Pancreas (tissue), 10 donors: ENCODE measurements at regions not wholly inside any gene's neighbourhood (a gene's known extent, or its start where the extent isn't known, plus 50 kb on each side); places are given as distances from the start of the nearest gene placed in this dataset.

Source experiments
- ATAC-seq, 4 donors: fragments of 200-7000 bp; cut with Tn5 transposase; one replicate each; pipeline versions ENCODE4 v1.8.0 to v1.9.1; 2020; ENCODE audit warnings: mild to moderate bottlenecking in 4 of 4, moderate library complexity in 4 of 4
- DNase-seq, 6 donors: peaks; one replicate each; pipeline ENCODE4 v3.0.0-alpha.2; 2020
- FAIRE-seq: peaks from 2 replicates; lab custom pipeline; 2012; peaks lifted over from hg19 to GRCh38; lab: Jason Lieb, UNC
- H3K27ac ChIP-seq, 4 donors: fragments of 200-600 bp; sonication (generic); 1 replicate in 3 of 4; 2 replicates in 1 of 4; pipeline versions ENCODE4 v1.5.0 to v1.8.0; 2020
- H3K27me3 ChIP-seq, 4 donors: fragments of 200-600 bp; one replicate each; pipeline ENCODE4 v1.8.0; 2021
- H3K36me3 ChIP-seq, 3 donors: fragments of 200-600 bp; sonication (generic) in 1 of 3; one replicate each; pipeline versions ENCODE4 v1.5.0 to v1.8.0; 2020 to 2021
- H3K4me1 ChIP-seq, 3 donors: fragments of 200-600 bp; one replicate each; pipeline ENCODE4 v1.8.0; 2021
- H3K4me3 ChIP-seq, 4 donors: fragments of 200-600 bp; sonication (generic) in 2 of 4; one replicate each; pipeline versions ENCODE4 v1.5.0 to v1.8.0; 2020 to 2021
- H3K9me3 ChIP-seq, 4 donors: fragments of 200-600 bp; one replicate each; pipeline ENCODE4 v1.8.0; 2021
- CTCF ChIP-seq, 4 donors: fragments of 200-600 bp; sonication (generic) in 3 of 4; IDR thresholded peaks; one replicate each; pipeline versions ENCODE4 v1.5.0 to v1.8.0; 2021; ENCODE audit warnings: antibody characterized with exemption in 4 of 4
- WGBS, 2 donors: extraction: QIAGEN DNeasy Blood & Tissue Kit; methylation state at CpG; one replicate each; pipeline ENCODE4 v1.1.7; 2013; 5-methylcytosine and 5-hydroxymethylcytosine counted together
- intact Hi-C, 3 donors: fragments of 100-400 bp; cut with DNase I; formaldehyde crosslinking; loops; one replicate each; pipeline versions ENCODE4 v1.11.1 to v1.14.2; 2022
- donor health status: healthy with polysubstance abuse.
- donor health status: DM: no; HTN: no; CAD: no; lungs with moderate emphysema.
- donor health status: DM: no; HTN: no; CAD: no.
- donor health status: control.
- donor health status: control.
- donor health status: Bipolar disorder and iron deficiency.
- donor health status: DM: yes; HTN: yes; CAD: no.
- donor health status: DM: no; HTN: no; CAD: no.
- donor health status: DM: no; HTN: no; CAD: no.
- donor health status: DM: yes; HTN: yes; CAD: no.

- ATAC-seq (no peak), FAIRE-seq (no peak), DNase-seq (no peak)
- H3K4me1 ChIP-seq, result no peaks in the 10 kb centered on the region
- H3K27me3 ChIP-seq, result peaks cover 0 to 19% (median 0%) of the 10 kb centered on the region in 4 donors
- WGBS, 2 donors, result 13 to 27% methylated on average over 3 of the region's 3 CpGs
- intact Hi-C loops, result no loop called here
- no peak overlapping the region for H3K27ac ChIP-seq
- no peaks in the 10 kb centered on the region for H3K36me3 ChIP-seq
- no peak for TF ChIP-seq CTCF (IDR thresholded peaks at IDR 0.05)
- H3K9me3 ChIP-seq, result no peaks in the 10 kb centered on the region
- H3K4me3 ChIP-seq, result no peak overlapping the region
Measured at GRCh38 chrX:44036336-44036735, 63.1 kb upstream of the NDP start.

GRCh38 chrX:44035571-44035970, 62.4 kb upstream of the NDP start:
- H3K4me1 ChIP-seq, result no peaks in the 10 kb centered on the region
- no peak overlapping the region for H3K4me3 ChIP-seq
- no peak for TF ChIP-seq CTCF (IDR thresholded peaks at IDR 0.05)
- peaks cover 0 to 19% (median 0%) of the 10 kb centered on the region in 4 donors for H3K27me3 ChIP-seq
- H3K36me3 ChIP-seq, result no peaks in the 10 kb centered on the region
- H3K27ac ChIP-seq, result no peak overlapping the region
- no peaks in the 10 kb centered on the region for H3K9me3 ChIP-seq
- 31 to 45% methylated on average over 2 of the region's 2 CpGs for WGBS, 2 donors
- ATAC-seq, result no peak
- no peak for DNase-seq
- no peak for FAIRE-seq
- intact Hi-C loops, result no loop called here

GRCh38 chrX:44032479-44032878, 59.3 kb upstream of the NDP start:
- DNase-seq, result no peak
- Histone ChIP-seq H3K4me1 (no peaks in the 10 kb centered on the region), H3K4me3 (no peak overlapping the region), H3K36me3 (no peaks in the 10 kb centered on the region), H3K27me3 (peaks cover 0 to 33% (median 0%) of the 10 kb centered on the region in 4 donors), H3K9me3 (no peaks in the 10 kb centered on the region), H3K27ac (no peak overlapping the region)
- no peak for TF ChIP-seq CTCF (IDR thresholded peaks at IDR 0.05)
- ATAC-seq, result no peak
- intact Hi-C loops, result no loop called here
- 60 to 71% methylated on average over 2 of the region's 2 CpGs for WGBS, 2 donors
- FAIRE-seq, result no peak

GRCh38 chrX:44025555-44025954, 52.4 kb upstream of the NDP start:
- Histone ChIP-seq H3K27me3 (peaks cover 0 to 21% (median 2%) of the 10 kb centered on the region in 4 donors), H3K9me3 (no peaks in the 10 kb centered on the region), H3K27ac (no peak overlapping the region), H3K36me3 (no peaks in the 10 kb centered on the region), H3K4me3 (no peak overlapping the region), H3K4me1 (no peaks in the 10 kb centered on the region)
- FAIRE-seq, result no peak
- no peak for TF ChIP-seq CTCF (IDR thresholded peaks at IDR 0.05)
- ATAC-seq, result no peak
- intact Hi-C loops, result no loop called here
- no peak for DNase-seq
- 39 to 41% methylated on average over 1 of the region's 1 CpG for WGBS, 2 donors
